A549 (cell line): ENCODE measurements at regions not wholly inside any gene's neighbourhood (a gene's known extent, or its start where the extent isn't known, plus 50 kb on each side); places are given as distances from the start of the nearest gene placed in this dataset.

Experiments
- ATAC-seq, 2 experiments: fragments of 200-7000 bp in 1 of 2; fragments of >200 bp in 1 of 2; cut with Nextera tagmentation in 1 of 2; cut with Tn5 transposase in 1 of 2; 3 replicates each; pipeline versions ENCODE4 v1.8.0 to v1.9.1; 2018 to 2020; ENCODE audit warnings: mild to moderate bottlenecking in 1 of 2, moderate library complexity in 1 of 2
- CTCF ChIA-PET: fragments of 300-600 bp; sonication (Branson Sonifier 250); formaldehyde crosslinking; extraction: SDS; loops from one replicate; lab custom pipeline; 2021; ENCODE audit warnings: antibody characterized with exemption, inconsistent platforms; lab: Yijun Ruan, JAX
- POLR2A ChIA-PET: fragments of 350-600 bp; formaldehyde crosslinking; extraction: SDS; loops from one replicate; lab custom pipeline; 2021; ENCODE audit warnings: antibody characterized with exemption, inconsistent platforms; lab: Yijun Ruan, JAX
- DNase-seq, 2 experiments: peaks; one replicate each; pipeline versions ENCODE4 v3.0.0 to v3.0.0-alpha.2; 2011 to 2016; ENCODE audit warnings: low read depth in 1 of 2, low spot score in 1 of 2
- FAIRE-seq: peaks from 2 replicates; lab custom pipeline; 2011; peaks lifted over from hg19 to GRCh38; lab: Jason Lieb, UNC
- H3K27ac ChIP-seq, 2 experiments: fragments of >200 bp; sonication (Bioruptor Twin); formaldehyde crosslinking; 3 replicates each; pipeline ENCODE4 v1.5.1; 2016 to 2017
- H3K4me1 ChIP-seq: fragments of >200 bp; sonication (Bioruptor Twin); formaldehyde crosslinking; 3 replicates; pipeline ENCODE4 v1.6.1; 2016
- H3K4me2 ChIP-seq: fragments of >200 bp; sonication (Bioruptor Twin); formaldehyde crosslinking; 3 replicates; pipeline ENCODE4 v1.6.1; 2016
- H3K4me3 ChIP-seq: fragments of >200 bp; sonication (Bioruptor Twin); formaldehyde crosslinking; 3 replicates; pipeline ENCODE4 v1.5.1; 2016
- H3K9me3 ChIP-seq: fragments of >200 bp; sonication (Bioruptor Twin); formaldehyde crosslinking; 3 replicates; pipeline ENCODE4 v1.6.1; 2016
- ATOH8 ChIP-seq: fragments of 250-450 bp; sonication (Bioruptor Pico); IDR thresholded peaks from 2 replicates; pipeline ENCODE4 v1.5.0; 2020; ENCODE audit warnings: low read depth, mild to moderate bottlenecking, moderate library complexity
- CBX2 ChIP-seq: fragments of 200-600 bp; sonication (generic); IDR thresholded peaks from 2 replicates; pipeline ENCODE4 v1.6.1; 2016; ENCODE audit warnings: low read depth, mild to moderate bottlenecking, borderline replicate concordance
- CEBPB ChIP-seq, 2 experiments: fragments of >200 bp in 1 of 2; sonication (Bioruptor Twin) in 1 of 2; formaldehyde crosslinking in 1 of 2; IDR thresholded peaks; 2 replicates each; pipeline ENCODE4 v1.6.1; 2012 to 2016
- CTCF ChIP-seq: fragments of >200 bp; sonication (Bioruptor Twin); formaldehyde crosslinking; IDR thresholded peaks from 3 replicates; pipeline ENCODE4 v1.5.1; 2016
- EHF ChIP-seq: fragments of 250-450 bp; sonication (Bioruptor Pico); IDR thresholded peaks from 2 replicates; pipeline ENCODE4 v1.5.0; 2020; ENCODE audit warnings: mild to moderate bottlenecking
- ESRRA ChIP-seq: fragments of 150-350 bp; IDR thresholded peaks from 2 replicates; pipeline ENCODE4 v1.6.1; 2014; ENCODE audit warnings: mild to moderate bottlenecking, low read length, borderline replicate concordance
- FOSL2 ChIP-seq, 2 experiments: fragments of 450-650 bp in 1 of 2; fragments of >200 bp in 1 of 2; sonication (Bioruptor Twin) in 1 of 2; formaldehyde crosslinking; IDR thresholded peaks; 2 replicates each; pipeline versions ENCODE4 v1.5.0 to v1.6.1; 2016 to 2020; ENCODE audit warnings: mild to moderate bottlenecking in 1 of 2, moderate library complexity in 1 of 2
- GATA3 ChIP-seq: IDR thresholded peaks from 2 replicates; pipeline ENCODE4 v1.6.1; 2012; ENCODE audit warnings: borderline replicate concordance
- HEYL ChIP-seq: fragments of 250-450 bp; sonication (Bioruptor Pico); IDR thresholded peaks from 2 replicates; pipeline ENCODE4 v1.8.0; 2021; ENCODE audit warnings: mild to moderate bottlenecking, moderate library complexity
- JUNB ChIP-seq: fragments of >200 bp; sonication (Bioruptor Twin); formaldehyde crosslinking; IDR thresholded peaks from 2 replicates; pipeline ENCODE4 v1.6.1; 2016
- MAFK ChIP-seq: fragments of 450-650 bp; IDR thresholded peaks from 2 replicates; pipeline ENCODE4 v1.6.1; 2014; ENCODE audit not compliant: partially characterized antibody
- MAZ ChIP-seq: fragments of 150-350 bp; IDR thresholded peaks from 2 replicates; pipeline ENCODE4 v1.6.1; 2014; ENCODE audit warnings: antibody characterized with exemption, low read depth, low read length, borderline replicate concordance
- MYC ChIP-seq: IDR thresholded peaks from 2 replicates; pipeline ENCODE4 v1.6.1; 2012; ENCODE audit warnings: mild to moderate bottlenecking, inconsistent platforms, low read length, improper control_type of control experiment, borderline replicate concordance
- PBX3 ChIP-seq: IDR thresholded peaks from 2 replicates; pipeline ENCODE4 v1.6.1; 2012
- PHF8 ChIP-seq: fragments of 200-600 bp; sonication (generic); IDR thresholded peaks from 2 replicates; pipeline ENCODE4 v1.6.1; 2016; ENCODE audit warnings: low read depth, mild to moderate bottlenecking, antibody characterized with exemption, moderate library complexity, borderline replicate concordance
- POLR2AphosphoS2 ChIP-seq: conservative IDR thresholded peaks from 2 replicates; pipeline ENCODE4 v1.6.1; 2012; ENCODE audit warnings: low read length, improper control_type of control experiment, inconsistent platforms
- RCOR1 ChIP-seq: fragments of 150-350 bp; IDR thresholded peaks from 2 replicates; pipeline ENCODE4 v1.6.1; 2014; ENCODE audit warnings: antibody characterized with exemption, low read length, low read depth
- RFX5 ChIP-seq: fragments of 450-650 bp; IDR thresholded peaks from 2 replicates; pipeline ENCODE4 v1.7.1; 2014; ENCODE audit warnings: antibody characterized with exemption, mild to moderate bottlenecking, moderate library complexity
- RNF2 ChIP-seq: fragments of 200-600 bp; sonication (generic); IDR thresholded peaks from 2 replicates; pipeline ENCODE4 v1.6.1; 2016; ENCODE audit warnings: low read depth, mild to moderate bottlenecking, antibody characterized with exemption, moderate library complexity, borderline replicate concordance
- SMC3 ChIP-seq: fragments of >200 bp; sonication (Bioruptor Twin); formaldehyde crosslinking; IDR thresholded peaks from 3 replicates; pipeline ENCODE4 v1.6.1; 2018; ENCODE audit warnings: inconsistent platforms
- TFCP2L1 ChIP-seq: fragments of 250-450 bp; sonication (Bioruptor Pico); IDR thresholded peaks from 2 replicates; pipeline ENCODE4 v1.5.0; 2021; ENCODE audit warnings: mild to moderate bottlenecking
- USF2 ChIP-seq: fragments of 450-650 bp; IDR thresholded peaks from 2 replicates; pipeline ENCODE4 v1.6.1; 2014; ENCODE audit warnings: antibody characterized with exemption
- ZC3H11A ChIP-seq: fragments of 450-650 bp; IDR thresholded peaks from 2 replicates; pipeline ENCODE4 v1.6.1; 2014; ENCODE audit warnings: antibody characterized with exemption, mild to moderate bottlenecking
- ZNF302 ChIP-seq: fragments of 250-450 bp; sonication (Bioruptor Pico); IDR thresholded peaks from 2 replicates; pipeline ENCODE4 v1.9.0; 2021; ENCODE audit warnings: inconsistent platforms, mild to moderate bottlenecking, moderate library complexity
- whole genome bisulfite sequencing: methylation state at CpG from one replicate; pipeline ENCODE4 v1.1.6; 2017; ENCODE audit errors: missing lambda C conversion rate; 5-methylcytosine and 5-hydroxymethylcytosine counted together
- TF ChIP-seq, protein P1 (sequence below): IDR thresholded peaks from 2 replicates; pipeline ENCODE4 v1.6.1; 2012; ENCODE audit warnings: low read depth, borderline replicate concordance
- TF ChIP-seq, protein P2 (sequence below): fragments of 150-350 bp; IDR thresholded peaks from 2 replicates; pipeline ENCODE4 v1.6.1; 2014; ENCODE audit warnings: low read depth, mild to moderate bottlenecking, low read length
- TF ChIP-seq, protein P3 (sequence below): fragments of >200 bp; sonication (Bioruptor Twin); formaldehyde crosslinking; IDR thresholded peaks from 2 replicates; pipeline ENCODE4 v1.6.1; 2016

DNA sequence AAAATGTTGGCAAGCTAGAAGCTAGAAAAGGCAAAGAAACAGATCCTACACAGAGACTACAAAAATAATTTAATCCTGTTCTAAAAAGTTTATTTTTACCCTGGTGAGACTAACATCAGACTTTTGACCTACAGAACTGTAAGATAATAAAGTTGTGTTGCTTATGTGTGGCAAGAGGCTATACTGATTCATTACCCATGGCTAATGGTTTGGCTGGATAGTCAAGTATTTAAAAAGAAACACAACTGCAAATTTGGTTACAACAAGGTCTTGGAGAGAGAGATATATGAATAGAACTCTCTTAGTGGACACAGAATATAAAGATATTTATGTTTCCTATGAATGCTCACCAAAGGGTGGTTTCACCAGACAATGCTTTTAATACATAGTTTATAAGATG is 364.2 kb upstream of the PLSCR5 start:
- DNase-seq = no peak
- no peak overlapping the region for H3K4me2 ChIP-seq
- ChIA-PET CTCF (no interaction called here), POLR2A (no interaction called here)
- H3K4me3 ChIP-seq = no peak overlapping the region
- no peak for FAIRE-seq
- no peaks in the 10 kb centered on the region for H3K4me1 ChIP-seq
- TF ChIP-seq, protein P1, sequence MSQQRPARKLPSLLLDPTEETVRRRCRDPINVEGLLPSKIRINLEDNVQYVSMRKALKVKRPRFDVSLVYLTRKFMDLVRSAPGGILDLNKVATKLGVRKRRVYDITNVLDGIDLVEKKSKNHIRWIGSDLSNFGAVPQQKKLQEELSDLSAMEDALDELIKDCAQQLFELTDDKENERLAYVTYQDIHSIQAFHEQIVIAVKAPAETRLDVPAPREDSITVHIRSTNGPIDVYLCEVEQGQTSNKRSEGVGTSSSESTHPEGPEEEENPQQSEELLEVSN = no peak
- TF ChIP-seq EHF (CRISPR knock-in tag) = no peak
- TF ChIP-seq ZC3H11A = no peak
- TF ChIP-seq, protein P2, sequence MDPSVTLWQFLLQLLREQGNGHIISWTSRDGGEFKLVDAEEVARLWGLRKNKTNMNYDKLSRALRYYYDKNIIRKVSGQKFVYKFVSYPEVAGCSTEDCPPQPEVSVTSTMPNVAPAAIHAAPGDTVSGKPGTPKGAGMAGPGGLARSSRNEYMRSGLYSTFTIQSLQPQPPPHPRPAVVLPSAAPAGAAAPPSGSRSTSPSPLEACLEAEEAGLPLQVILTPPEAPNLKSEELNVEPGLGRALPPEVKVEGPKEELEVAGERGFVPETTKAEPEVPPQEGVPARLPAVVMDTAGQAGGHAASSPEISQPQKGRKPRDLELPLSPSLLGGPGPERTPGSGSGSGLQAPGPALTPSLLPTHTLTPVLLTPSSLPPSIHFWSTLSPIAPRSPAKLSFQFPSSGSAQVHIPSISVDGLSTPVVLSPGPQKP = no peak
- no peak for TF ChIP-seq FOSL2 (IDR thresholded peaks at IDR 0.05)
- no peak for TF ChIP-seq FOSL2 (CRISPR knock-in tag; IDR thresholded peaks at IDR 0.05)
- no peak for TF ChIP-seq JUNB
- no peak for TF ChIP-seq MYC
- TF ChIP-seq PBX3 = no peak
- TF ChIP-seq USF2 = no peak
- TF ChIP-seq ESRRA = no peak
- no peak for TF ChIP-seq CTCF
- TF ChIP-seq, protein P3, sequence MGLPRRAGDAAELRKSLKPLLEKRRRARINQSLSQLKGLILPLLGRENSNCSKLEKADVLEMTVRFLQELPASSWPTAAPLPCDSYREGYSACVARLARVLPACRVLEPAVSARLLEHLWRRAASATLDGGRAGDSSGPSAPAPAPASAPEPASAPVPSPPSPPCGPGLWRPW = no peak
- no peak for TF ChIP-seq RCOR1
- ATAC-seq = no peak
- no peak overlapping the region for H3K27ac ChIP-seq
- H3K9me3 ChIP-seq = no peaks in the 10 kb centered on the region

GRCh38 chr3:146968204-146968651 is 363.1 kb upstream of the PLSCR5 start:
- H3K27ac ChIP-seq = no peak overlapping the region
- DNase-seq (no peak), FAIRE-seq (no peak)
- no peak overlapping the region for H3K4me2 ChIP-seq
- no peaks in the 10 kb centered on the region for H3K4me1 ChIP-seq
- WGBS = 3% methylated on average over 1 of the region's 1 CpG
- no peak for TF ChIP-seq MAFK
- no peak for TF ChIP-seq FOSL2 (IDR thresholded peaks at IDR 0.05)
- TF ChIP-seq FOSL2 (CRISPR knock-in tag; IDR thresholded peaks at IDR 0.05) = no peak
- TF ChIP-seq PHF8 = no peak
- no peak for TF ChIP-seq CEBPB (IDR thresholded peaks at IDR 0.05)
- no peak for TF ChIP-seq RFX5
- no peak for TF ChIP-seq ATOH8 (CRISPR knock-in tag)
- no peak for TF ChIP-seq RCOR1
- no peak for TF ChIP-seq GATA3
- TF ChIP-seq MAZ = no peak
- no peak for TF ChIP-seq RNF2
- TF ChIP-seq HEYL (CRISPR knock-in tag) = no peak
- TF ChIP-seq SMC3 = no peak
- TF ChIP-seq ZNF302 (CRISPR knock-in tag) = no peak
- TF ChIP-seq TFCP2L1 (CRISPR knock-in tag) = no peak
- TF ChIP-seq POLR2AphosphoS2 = no peak
- TF ChIP-seq ESRRA = no peak
- TF ChIP-seq CBX2 = no peak
- no peak for TF ChIP-seq EHF (CRISPR knock-in tag)
- TF ChIP-seq, all 56 proteins: peak for 0
- ATAC-seq = no peak
- POLR2A ChIA-PET = no interaction called here
- Histone ChIP-seq H3K4me3 (no peak overlapping the region), H3K9me3 (no peaks in the 10 kb centered on the region)
- CTCF ChIA-PET = no interaction called here
